HFF-Myc (cell line): ENCODE measurements at regions not wholly inside any gene's neighbourhood (a gene's known extent, or its start where the extent isn't known, plus 50 kb on each side); places are given as distances from the start of the nearest gene placed in this dataset.

Source experiments
- DNase-seq: peaks from one replicate; pipeline ENCODE4 v3.0.0-alpha.2; 2011; ENCODE audit warnings: low read depth; ENCODE audit errors: extremely low read depth
- H3K4me3 ChIP-seq: replicated peaks from 2 replicates; pipeline ENCODE4 v1.5.1; 2011; ENCODE audit warnings: low read depth, mild to moderate bottlenecking, control low read depth, low read length
- TF ChIP-seq, protein P1 (sequence below): IDR thresholded peaks from 2 replicates; pipeline ENCODE4 v1.5.1; 2012; ENCODE audit warnings: mild to moderate bottlenecking, low read depth, low read length, control low read depth; ENCODE audit errors: missing control alignments

DNA sequence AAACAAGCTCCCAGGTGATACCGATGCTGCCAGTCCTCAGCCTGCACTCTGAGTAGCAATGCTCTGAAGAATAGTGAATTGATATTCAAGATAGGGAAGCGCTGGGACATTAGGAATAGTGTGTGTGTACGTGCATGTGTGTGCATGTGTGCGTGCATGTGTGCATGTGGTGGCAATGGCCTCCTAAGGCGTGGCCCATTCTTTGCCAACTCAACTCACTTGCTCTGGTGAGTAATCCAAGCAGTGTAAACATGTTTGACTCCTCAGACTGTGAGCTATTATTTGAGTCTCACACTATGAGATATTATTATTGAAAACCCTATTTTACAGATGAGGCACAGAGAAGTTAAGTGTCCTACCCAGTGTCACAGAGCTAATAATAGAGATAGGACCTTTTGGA, 186.6 kb downstream of the RAB11FIP2 start:
- TF ChIP-seq, protein P1, sequence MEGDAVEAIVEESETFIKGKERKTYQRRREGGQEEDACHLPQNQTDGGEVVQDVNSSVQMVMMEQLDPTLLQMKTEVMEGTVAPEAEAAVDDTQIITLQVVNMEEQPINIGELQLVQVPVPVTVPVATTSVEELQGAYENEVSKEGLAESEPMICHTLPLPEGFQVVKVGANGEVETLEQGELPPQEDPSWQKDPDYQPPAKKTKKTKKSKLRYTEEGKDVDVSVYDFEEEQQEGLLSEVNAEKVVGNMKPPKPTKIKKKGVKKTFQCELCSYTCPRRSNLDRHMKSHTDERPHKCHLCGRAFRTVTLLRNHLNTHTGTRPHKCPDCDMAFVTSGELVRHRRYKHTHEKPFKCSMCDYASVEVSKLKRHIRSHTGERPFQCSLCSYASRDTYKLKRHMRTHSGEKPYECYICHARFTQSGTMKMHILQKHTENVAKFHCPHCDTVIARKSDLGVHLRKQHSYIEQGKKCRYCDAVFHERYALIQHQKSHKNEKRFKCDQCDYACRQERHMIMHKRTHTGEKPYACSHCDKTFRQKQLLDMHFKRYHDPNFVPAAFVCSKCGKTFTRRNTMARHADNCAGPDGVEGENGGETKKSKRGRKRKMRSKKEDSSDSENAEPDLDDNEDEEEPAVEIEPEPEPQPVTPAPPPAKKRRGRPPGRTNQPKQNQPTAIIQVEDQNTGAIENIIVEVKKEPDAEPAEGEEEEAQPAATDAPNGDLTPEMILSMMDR = no peak
- DNase-seq = no peak
- no peak overlapping the region for H3K4me3 ChIP-seq

- DNase-seq = peak; percentile 7
- TF ChIP-seq, protein P1 = peak; percentile 27
- H3K4me3 ChIP-seq = no peak overlapping the region
Observed at GRCh38 chr10:117860823-117861222, 185.9 kb downstream of the RAB11FIP2 start.

GRCh38 chr10:117861329-117861728, 185.4 kb downstream of the RAB11FIP2 start:
- no peak for DNase-seq
- TF ChIP-seq, protein P1 = no peak
- H3K4me3 ChIP-seq = no peak overlapping the region

- TF ChIP-seq, protein P1 = no peak
- no peak for DNase-seq
- no peak overlapping the region for H3K4me3 ChIP-seq
Observed at GRCh38 chr10:117863771-117864170, 183.0 kb downstream of the RAB11FIP2 start.

GRCh38 chr10:117865945-117866344, 180.8 kb downstream of the RAB11FIP2 start:
- H3K4me3 ChIP-seq = no peak overlapping the region
- DNase-seq = no peak
- TF ChIP-seq, protein P1 = no peak

- DNase-seq = no peak
Observed at GRCh38 chr10:117868151-117868550, 178.6 kb downstream of the RAB11FIP2 start.

DNA sequence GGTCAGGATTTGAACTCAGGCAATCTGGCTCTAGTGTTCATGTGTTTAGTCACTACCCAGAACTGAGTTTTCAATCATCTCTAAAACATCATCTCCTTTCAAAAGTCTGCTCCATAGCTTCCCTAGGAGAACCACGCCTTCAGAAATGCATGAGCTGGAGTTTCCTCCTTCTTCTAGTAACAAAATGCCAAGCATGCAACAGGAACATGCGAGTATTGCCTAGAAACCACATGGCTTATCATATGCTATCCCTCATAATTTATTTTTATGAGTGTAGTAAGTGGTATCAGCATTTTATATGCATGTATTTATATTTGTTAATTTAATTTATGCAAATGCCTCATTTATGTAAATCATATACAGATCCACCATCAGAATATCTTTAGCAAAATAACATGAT, 170.9 kb downstream of the RAB11FIP2 start:
- DNase-seq = no peak
- TF ChIP-seq, protein P1 = no peak
- H3K4me3 ChIP-seq = no peak overlapping the region

More at GRCh38 chr10:117868151-117868550, 178.6 kb downstream of the RAB11FIP2 start:
- TF ChIP-seq, protein P1 = no peak
- H3K4me3 ChIP-seq = no peak overlapping the region
